HEK293 (cell line): ENCODE measurements at regions not wholly inside any gene's neighbourhood (a gene's known extent, or its start where the extent isn't known, plus 50 kb on each side); places are given as distances from the start of the nearest gene placed in this dataset.

Experiments used
- CTCF ChIA-PET: fragments of 350-600 bp; formaldehyde crosslinking; extraction: SDS; loops from one replicate; lab custom pipeline; 2021; ENCODE audit warnings: antibody characterized with exemption; lab: Yijun Ruan, JAX
- POLR2A ChIA-PET: fragments of 300-600 bp; formaldehyde crosslinking; extraction: SDS; loops from one replicate; lab custom pipeline; 2020; ENCODE audit warnings: antibody characterized with exemption, inconsistent platforms; lab: Yijun Ruan, JAX
- H3K27ac ChIP-seq: fragments of 200-500 bp; sonication (Bioruptor generic); 2 replicates; pipeline ENCODE4 v1.5.1; 2014; ENCODE audit warnings: low read depth, low read length, control low read depth, inconsistent platforms; ENCODE audit errors: extremely low read depth
- H3K36me3 ChIP-seq, 2 experiments: fragments of 200-500 bp in 1 of 2; sonication (Bioruptor generic) in 1 of 2; 1 replicate in 1 of 2; 2 replicates in 1 of 2; pipeline ENCODE4 v1.5.1; 2014 to 2017; ENCODE audit warnings: inconsistent platforms in 2 of 2, low read length in 2 of 2; ENCODE audit not compliant: control insufficient read depth in 2 of 2, insufficient read depth in 1 of 2
- H3K4me1 ChIP-seq: fragments of 200-500 bp; sonication (Bioruptor generic); 2 replicates; pipeline ENCODE4 v1.5.1; 2014; ENCODE audit warnings: mild to moderate bottlenecking, low read length, inconsistent platforms; ENCODE audit not compliant: control insufficient read depth, insufficient read depth
- H3K4me3 ChIP-seq: 2 replicates; pipeline ENCODE4 v1.5.1; 2011; ENCODE audit warnings: low read depth, mild to moderate bottlenecking, control low read depth, low read length, moderate library complexity
- H3K9me3 ChIP-seq: fragments of 200-500 bp; sonication (Bioruptor generic); 2 replicates; pipeline ENCODE4 v1.5.1; 2014; ENCODE audit warnings: low read depth, low read length, inconsistent platforms; ENCODE audit not compliant: control insufficient read depth, insufficient read depth
- REPIN1 ChIP-seq: fragments of 450-650 bp; formaldehyde crosslinking; IDR thresholded peaks from 2 replicates; pipeline ENCODE4 v1.5.1; 2017; ENCODE audit warnings: missing biosample characterization, missing genetic modification characterization, low read depth
- SCRT2 ChIP-seq: fragments of 450-650 bp; formaldehyde crosslinking; IDR thresholded peaks from 2 replicates; pipeline ENCODE4 v1.5.1; 2016; ENCODE audit warnings: missing biosample characterization, missing genetic modification characterization
- SETDB1 ChIP-seq: IDR thresholded peaks from one replicate; pipeline ENCODE4 v1.6.1; 2017; ENCODE audit warnings: mild to moderate bottlenecking, low read length, moderate library complexity, mixed read lengths; ENCODE audit not compliant: insufficient read length
- ZBTB8A ChIP-seq: fragments of 450-650 bp; formaldehyde crosslinking; IDR thresholded peaks from 2 replicates; pipeline ENCODE4 v1.5.1; 2016; ENCODE audit warnings: missing biosample characterization, missing genetic modification characterization
- ZNF366 ChIP-seq: fragments of 450-650 bp; formaldehyde crosslinking; conservative IDR thresholded peaks from 2 replicates; pipeline ENCODE4 v1.5.1; 2016; ENCODE audit warnings: missing biosample characterization, missing genetic modification characterization
- ZNF426 ChIP-seq: fragments of 450-650 bp; formaldehyde crosslinking; IDR thresholded peaks from 2 replicates; pipeline ENCODE4 v1.5.1; 2017; ENCODE audit warnings: missing biosample characterization, missing genetic modification characterization, mild to moderate bottlenecking, inconsistent platforms, moderate library complexity
- ZNF48 ChIP-seq: fragments of 450-650 bp; formaldehyde crosslinking; IDR thresholded peaks from 2 replicates; pipeline ENCODE4 v1.5.1; 2016; ENCODE audit warnings: missing biosample characterization, missing genetic modification characterization
- ZNF530 ChIP-seq: fragments of 450-650 bp; formaldehyde crosslinking; IDR thresholded peaks from 2 replicates; pipeline ENCODE4 v1.5.1; 2016; ENCODE audit warnings: low read depth, missing biosample characterization, missing genetic modification characterization
- ZNF560 ChIP-seq: fragments of 450-650 bp; formaldehyde crosslinking; IDR thresholded peaks from 2 replicates; pipeline ENCODE4 v1.5.1; 2017; ENCODE audit warnings: missing biosample characterization, missing genetic modification characterization, borderline replicate concordance
- ZNF701 ChIP-seq: fragments of 450-650 bp; formaldehyde crosslinking; IDR thresholded peaks from 2 replicates; pipeline ENCODE4 v1.5.1; 2016; ENCODE audit warnings: missing biosample characterization, missing genetic modification characterization
- TF ChIP-seq, protein P1 (sequence below): fragments of 450-650 bp; formaldehyde crosslinking; IDR thresholded peaks from 2 replicates; pipeline ENCODE4 v1.5.1; 2017; ENCODE audit warnings: missing biosample characterization, missing genetic modification characterization
- TF ChIP-seq, protein P2 (sequence below): fragments of 450-650 bp; formaldehyde crosslinking; IDR thresholded peaks from 2 replicates; pipeline ENCODE4 v1.5.1; 2016; ENCODE audit warnings: missing biosample characterization, missing genetic modification characterization
- TF ChIP-seq, protein P3 (sequence below): fragments of 450-650 bp; formaldehyde crosslinking; IDR thresholded peaks from 2 replicates; pipeline ENCODE4 v1.5.1; 2016; ENCODE audit warnings: missing biosample characterization, missing genetic modification characterization
- TF ChIP-seq, protein P4 (sequence below): fragments of 450-650 bp; formaldehyde crosslinking; IDR thresholded peaks from 2 replicates; pipeline ENCODE4 v1.5.1; 2016; ENCODE audit warnings: missing biosample characterization, missing genetic modification characterization, borderline replicate concordance

DNA sequence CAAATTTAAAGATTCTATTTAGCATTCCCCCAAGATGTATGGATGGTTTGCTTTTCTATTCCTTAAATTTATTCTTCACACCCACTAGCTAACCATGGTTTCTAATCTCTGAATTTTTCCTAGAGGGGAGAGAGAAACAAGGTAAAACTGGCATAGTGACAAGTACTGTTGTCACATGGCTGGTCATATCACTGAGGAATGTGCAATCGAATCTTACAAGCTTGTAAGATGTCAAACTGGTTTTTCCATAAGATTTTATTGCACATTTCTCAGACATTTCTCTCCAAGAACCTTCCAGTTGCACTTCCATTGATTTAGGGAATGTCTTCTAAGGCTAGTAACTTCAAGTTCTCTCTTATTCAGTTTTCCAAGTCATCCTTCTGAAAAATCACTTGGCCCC, 89.8 kb downstream of the MBL2 start:
- H3K4me1 ChIP-seq: no peaks in the 10 kb centered on the region
- TF ChIP-seq ZNF48 (tag by site-specific recombination) (no peak), SCRT2 (tag by site-specific recombination) (no peak), ZNF560 (tag by site-specific recombination) (no peak)
- H3K36me3 ChIP-seq: no peaks in the 10 kb centered on the region
- ChIA-PET POLR2A (no interaction called here), CTCF (interaction anchor here (1.0 kb wide), 1 partner anchor 38 kb away, joined by 4 read pairs; no protein-coding TSS in a partner anchor)
- no peaks in the 10 kb centered on the region for H3K9me3 ChIP-seq
- no peak overlapping the region for H3K27ac ChIP-seq
- no peak overlapping the region for H3K4me3 ChIP-seq

DNA sequence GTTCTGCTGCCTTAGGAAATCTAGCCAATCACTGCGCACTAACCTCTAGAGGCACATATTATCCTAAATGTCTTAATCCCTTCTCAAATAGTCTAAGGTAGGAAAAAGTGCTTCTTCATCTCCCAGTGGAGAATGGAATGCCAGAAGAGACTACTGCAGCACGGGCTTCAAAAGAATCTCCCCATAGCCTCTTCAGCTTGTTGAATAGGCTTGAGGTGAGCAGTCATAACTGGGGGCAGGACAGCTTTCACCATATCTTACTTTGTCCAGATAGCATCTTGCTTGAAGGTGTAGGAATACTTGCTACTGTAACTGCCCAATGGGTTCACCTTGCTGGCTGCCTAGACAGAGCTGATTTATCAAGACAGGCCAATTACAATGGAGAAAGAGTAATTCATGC, 88.8 kb downstream of the MBL2 start:
- POLR2A ChIA-PET: no interaction called here
- TF ChIP-seq ZNF426 (tag by site-specific recombination) (no peak), ZNF530 (tag by site-specific recombination) (no peak), ZNF701 (tag by site-specific recombination) (no peak), ZBTB8A (tag by site-specific recombination) (no peak), ZNF366 (tag by site-specific recombination) (no peak), REPIN1 (tag by site-specific recombination) (no peak)
- TF ChIP-seq, protein P1, sequence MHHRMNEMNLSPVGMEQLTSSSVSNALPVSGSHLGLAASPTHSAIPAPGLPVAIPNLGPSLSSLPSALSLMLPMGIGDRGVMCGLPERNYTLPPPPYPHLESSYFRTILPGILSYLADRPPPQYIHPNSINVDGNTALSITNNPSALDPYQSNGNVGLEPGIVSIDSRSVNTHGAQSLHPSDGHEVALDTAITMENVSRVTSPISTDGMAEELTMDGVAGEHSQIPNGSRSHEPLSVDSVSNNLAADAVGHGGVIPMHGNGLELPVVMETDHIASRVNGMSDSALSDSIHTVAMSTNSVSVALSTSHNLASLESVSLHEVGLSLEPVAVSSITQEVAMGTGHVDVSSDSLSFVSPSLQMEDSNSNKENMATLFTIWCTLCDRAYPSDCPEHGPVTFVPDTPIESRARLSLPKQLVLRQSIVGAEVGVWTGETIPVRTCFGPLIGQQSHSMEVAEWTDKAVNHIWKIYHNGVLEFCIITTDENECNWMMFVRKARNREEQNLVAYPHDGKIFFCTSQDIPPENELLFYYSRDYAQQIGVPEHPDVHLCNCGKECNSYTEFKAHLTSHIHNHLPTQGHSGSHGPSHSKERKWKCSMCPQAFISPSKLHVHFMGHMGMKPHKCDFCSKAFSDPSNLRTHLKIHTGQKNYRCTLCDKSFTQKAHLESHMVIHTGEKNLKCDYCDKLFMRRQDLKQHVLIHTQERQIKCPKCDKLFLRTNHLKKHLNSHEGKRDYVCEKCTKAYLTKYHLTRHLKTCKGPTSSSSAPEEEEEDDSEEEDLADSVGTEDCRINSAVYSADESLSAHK (tag by site-specific recombination): no peak
- TF ChIP-seq, protein P2, sequence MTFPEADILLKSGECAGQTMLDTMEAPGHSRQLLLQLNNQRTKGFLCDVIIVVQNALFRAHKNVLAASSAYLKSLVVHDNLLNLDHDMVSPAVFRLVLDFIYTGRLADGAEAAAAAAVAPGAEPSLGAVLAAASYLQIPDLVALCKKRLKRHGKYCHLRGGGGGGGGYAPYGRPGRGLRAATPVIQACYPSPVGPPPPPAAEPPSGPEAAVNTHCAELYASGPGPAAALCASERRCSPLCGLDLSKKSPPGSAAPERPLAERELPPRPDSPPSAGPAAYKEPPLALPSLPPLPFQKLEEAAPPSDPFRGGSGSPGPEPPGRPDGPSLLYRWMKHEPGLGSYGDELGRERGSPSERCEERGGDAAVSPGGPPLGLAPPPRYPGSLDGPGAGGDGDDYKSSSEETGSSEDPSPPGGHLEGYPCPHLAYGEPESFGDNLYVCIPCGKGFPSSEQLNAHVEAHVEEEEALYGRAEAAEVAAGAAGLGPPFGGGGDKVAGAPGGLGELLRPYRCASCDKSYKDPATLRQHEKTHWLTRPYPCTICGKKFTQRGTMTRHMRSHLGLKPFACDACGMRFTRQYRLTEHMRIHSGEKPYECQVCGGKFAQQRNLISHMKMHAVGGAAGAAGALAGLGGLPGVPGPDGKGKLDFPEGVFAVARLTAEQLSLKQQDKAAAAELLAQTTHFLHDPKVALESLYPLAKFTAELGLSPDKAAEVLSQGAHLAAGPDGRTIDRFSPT (tag by site-specific recombination): no peak
- TF ChIP-seq, protein P3, sequence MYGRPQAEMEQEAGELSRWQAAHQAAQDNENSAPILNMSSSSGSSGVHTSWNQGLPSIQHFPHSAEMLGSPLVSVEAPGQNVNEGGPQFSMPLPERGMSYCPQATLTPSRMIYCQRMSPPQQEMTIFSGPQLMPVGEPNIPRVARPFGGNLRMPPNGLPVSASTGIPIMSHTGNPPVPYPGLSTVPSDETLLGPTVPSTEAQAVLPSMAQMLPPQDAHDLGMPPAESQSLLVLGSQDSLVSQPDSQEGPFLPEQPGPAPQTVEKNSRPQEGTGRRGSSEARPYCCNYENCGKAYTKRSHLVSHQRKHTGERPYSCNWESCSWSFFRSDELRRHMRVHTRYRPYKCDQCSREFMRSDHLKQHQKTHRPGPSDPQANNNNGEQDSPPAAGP: no peak
- TF ChIP-seq, protein P4, sequence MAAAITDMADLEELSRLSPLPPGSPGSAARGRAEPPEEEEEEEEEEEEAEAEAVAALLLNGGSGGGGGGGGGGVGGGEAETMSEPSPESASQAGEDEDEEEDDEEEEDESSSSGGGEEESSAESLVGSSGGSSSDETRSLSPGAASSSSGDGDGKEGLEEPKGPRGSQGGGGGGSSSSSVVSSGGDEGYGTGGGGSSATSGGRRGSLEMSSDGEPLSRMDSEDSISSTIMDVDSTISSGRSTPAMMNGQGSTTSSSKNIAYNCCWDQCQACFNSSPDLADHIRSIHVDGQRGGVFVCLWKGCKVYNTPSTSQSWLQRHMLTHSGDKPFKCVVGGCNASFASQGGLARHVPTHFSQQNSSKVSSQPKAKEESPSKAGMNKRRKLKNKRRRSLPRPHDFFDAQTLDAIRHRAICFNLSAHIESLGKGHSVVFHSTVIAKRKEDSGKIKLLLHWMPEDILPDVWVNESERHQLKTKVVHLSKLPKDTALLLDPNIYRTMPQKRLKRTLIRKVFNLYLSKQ (tag by site-specific recombination): no peak
- H3K9me3 ChIP-seq: no peaks in the 10 kb centered on the region
- H3K4me1 ChIP-seq: no peaks in the 10 kb centered on the region
- no peak overlapping the region for H3K27ac ChIP-seq
- no peak overlapping the region for H3K4me3 ChIP-seq
- CTCF ChIA-PET: no interaction called here
- H3K36me3 ChIP-seq: no peaks in the 10 kb centered on the region

DNA sequence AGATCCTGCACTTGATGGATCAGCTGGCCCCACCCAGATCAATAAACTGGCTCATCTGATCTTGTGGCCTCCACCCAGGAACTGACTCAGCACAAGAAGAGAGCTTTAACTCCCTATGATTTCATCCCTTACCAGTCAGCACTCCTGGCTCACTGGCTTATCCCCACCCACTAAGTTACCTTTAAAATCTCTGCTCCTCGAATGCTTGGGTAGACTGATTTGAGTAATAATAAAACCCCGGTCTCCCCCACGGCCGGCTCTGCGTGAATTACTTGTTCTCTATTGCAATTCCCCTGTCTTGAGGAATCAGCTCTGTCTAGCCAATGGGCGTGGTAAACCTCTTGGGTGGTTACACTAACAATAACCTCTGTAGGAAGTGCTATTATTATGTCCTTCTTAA, 83.7 kb downstream of the MBL2 start:
- no peaks in the 10 kb centered on the region for H3K9me3 ChIP-seq
- TF ChIP-seq ZNF366 (tag by site-specific recombination) (no peak), SETDB1 (peak; percentile 69)
- ChIA-PET CTCF (interaction anchor here (0.6 kb wide), 1 partner anchor 1575 kb away, joined by 3 read pairs; no protein-coding TSS in a partner anchor), POLR2A (no interaction called here)
- H3K4me3 ChIP-seq: no peak overlapping the region
- H3K27ac ChIP-seq: no peak overlapping the region
- no peaks in the 10 kb centered on the region for H3K36me3 ChIP-seq
- H3K4me1 ChIP-seq: no peaks in the 10 kb centered on the region
